ENCODE measurements at regions not wholly inside any gene's neighbourhood (a gene's known extent, or its start where the extent isn't known, plus 50 kb on each side); places are given as distances from the start of the nearest gene placed in this dataset.
A peak's percentile ranks its signal among the peaks of the same experiment; 100 is the strongest.

- no peaks in the 10 kb centered on the region for H4K20me1 ChIP-seq (ENCODE audit: insufficient read depth, low read length)
- no peak overlapping the region for H2AK9ac ChIP-seq (replicated peaks; ENCODE audit: low read depth, low read length, poor library complexity)
- H3K4me1 ChIP-seq (ENCODE audit: control insufficient read depth, insufficient read depth, low read length): no peaks in the 10 kb centered on the region
- no peak for ATAC-seq (ENCODE audit: low read depth)
- no peak overlapping the region for H3K4me3 ChIP-seq (ENCODE audit: insufficient read depth, low read depth, low read length)
- H3K18ac ChIP-seq (ENCODE audit: low read depth, low read length): no peak overlapping the region
- no peak overlapping the region for H3K27ac ChIP-seq (ENCODE audit: insufficient read depth, low read length)
- in situ Hi-C loops (cut with MboI; ENCODE audit: low sequenced_read_pairs): no loop called here
- no peak overlapping the region for H2BK5ac ChIP-seq (ENCODE audit: low read depth, low read length, poor library complexity, severe bottlenecking)
- no peak overlapping the region for H2BK120ac ChIP-seq (ENCODE audit: low read depth, low read length)
- H3K36me3 ChIP-seq (ENCODE audit: control insufficient read depth, insufficient read depth, low read length): no peaks in the 10 kb centered on the region
- WGBS, 2 experiments (ENCODE audit: extremely low coverage in 2 of 2, insufficient read length in 1 of 2): 100% methylated on average over 1 of the region's 4 CpGs; no CpG with 5 or more reads in 1 of the 2 experiments
- H3K9me3 ChIP-seq (ENCODE audit: control insufficient read depth, insufficient read depth, low read length): 0 out of 2 replicates have a peak, but pooled peaks cover 2% of the 10 kb centered on the region
- H3K4me2 ChIP-seq (ENCODE audit: low read depth, low read length): no peak overlapping the region
- POLR2A ChIA-PET (ENCODE audit: unreplicated experiment): no interaction called here
- TF ChIP-seq NFE2L2 (IDR thresholded peaks at IDR 0.05; ENCODE audit: low read depth, low read length): no peak
- TF ChIP-seq MXI1 (IDR thresholded peaks at IDR 0.05; ENCODE audit: borderline replicate concordance, low read depth, low read length): no peak
- TF ChIP-seq SMC3 (IDR thresholded peaks at IDR 0.05; ENCODE audit: low read depth, low read length): no peak
- TF ChIP-seq MAFK (IDR thresholded peaks at IDR 0.05; ENCODE audit: low read depth, low read length): no peak
- no peak for TF ChIP-seq POLR2A (IDR thresholded peaks at IDR 0.05; ENCODE audit: low read depth, low read length)
- no peak for TF ChIP-seq ELK1 (IDR thresholded peaks at IDR 0.05; ENCODE audit: borderline replicate concordance, low read depth, low read length)
- no peak for TF ChIP-seq USF2 (IDR thresholded peaks at IDR 0.05; ENCODE audit: low read depth, low read length)
- no peak for TF ChIP-seq MAZ (IDR thresholded peaks at IDR 0.05; ENCODE audit: borderline replicate concordance, low read depth, low read length)
- TF ChIP-seq CEBPB (IDR thresholded peaks at IDR 0.05; ENCODE audit: low read depth, low read length): no peak
- no peak for TF ChIP-seq CHD1 (IDR thresholded peaks at IDR 0.05; ENCODE audit: low read depth, low read length)
- TF ChIP-seq RAD21 (IDR thresholded peaks at IDR 0.05; ENCODE audit: low read length): no peak
- TF ChIP-seq BHLHE40 (IDR thresholded peaks at IDR 0.05; ENCODE audit: low read depth, low read length): no peak
- TF ChIP-seq FOS (IDR thresholded peaks at IDR 0.05; ENCODE audit: low read depth, low read length): no peak
- TF ChIP-seq CTCF (conservative IDR thresholded peaks at IDR 0.05; ENCODE audit: low read depth, low read length): no peak
- no TSS peak for BruUV-seq (replicated peaks)
- H3K14ac ChIP-seq (replicated peaks; ENCODE audit: low read depth, low read length): no peak overlapping the region
- H2AFZ ChIP-seq (replicated peaks; ENCODE audit: low read length, poor library complexity): peak overlapping the region; percentile 10
- no peak overlapping the region for H4K8ac ChIP-seq (ENCODE audit: low read depth in 2 of 2, low read length in 2 of 2)
- no peaks in the 10 kb centered on the region for H3K79me1 ChIP-seq (ENCODE audit: low read depth in 1 of 2, low read length in 2 of 2)
- H3K9me1 ChIP-seq (ENCODE audit: insufficient read depth, low read length): no peaks in the 10 kb centered on the region
- intact Hi-C loops (cut with micrococcal nuclease): no loop called here
- H3K23ac ChIP-seq (ENCODE audit: low read depth, low read length): no peak overlapping the region
- no peak overlapping the region for H4K91ac ChIP-seq (ENCODE audit: insufficient read depth, low read depth, low read length)
- no peak overlapping the region for H3K9ac ChIP-seq (ENCODE audit: low read depth, low read length)
- no peak overlapping the region for H3K4ac ChIP-seq (ENCODE audit: low read depth, low read length)
- no peak overlapping the region for H3K56ac ChIP-seq (ENCODE audit: extremely low read depth, insufficient read depth, low read length)
- H2BK15ac ChIP-seq (ENCODE audit: low read depth, low read length): no peak overlapping the region
- CTCF ChIA-PET: no interaction called here
- H3K27me3 ChIP-seq (ENCODE audit: control insufficient read depth, insufficient read depth, low read length): peaks cover 13% of the 10 kb centered on the region
- H4K5ac ChIP-seq (ENCODE audit: low read depth, low read length): no peak overlapping the region
- dilution Hi-C loops (cut with HindIII; ENCODE audit: low sequenced_read_pairs, unreplicated experiment): no loop called here
- no peak for DNase-seq
- H2BK20ac ChIP-seq (ENCODE audit: low read depth, low read length): no peak overlapping the region
- no peak overlapping the region for H2AK5ac ChIP-seq (ENCODE audit: low read depth, low read length)
Measured at GRCh38 chr18:22265838-22266237, 96.4 kb downstream of the GATA6 start.

Data from IMR-90 (cell line).